Right lobe of liver (tissue), 4 donors: ENCODE measurements at regions not wholly inside any gene's neighbourhood (a gene's known extent, or its start where the extent isn't known, plus 50 kb on each side); places are given as distances from the start of the nearest gene placed in this dataset.

Source experiments
- POLR2A ChIP-seq: fragments of 450-650 bp; IDR thresholded peaks from one replicate; pipeline ENCODE4 v1.6.1; 2017; ENCODE audit warnings: antibody characterized with exemption, mild to moderate bottlenecking
- TF ChIP-seq, protein P1 (sequence below), 4 donors: fragments of 200-600 bp in 3 of 4; fragments of 450-650 bp in 1 of 4; IDR thresholded peaks; one replicate each; pipeline versions ENCODE4 v1.5.1 to v1.8.0; 2016 to 2022; ENCODE audit warnings: antibody characterized with exemption in 4 of 4, mild to moderate bottlenecking in 2 of 4
- donor health status: DM: no; HTN: no; CAD: no.
- donor health status: DM: no; HTN: no; CAD: no.
- donor health status: DM: no; HTN: yes; CAD: no.

DNA sequence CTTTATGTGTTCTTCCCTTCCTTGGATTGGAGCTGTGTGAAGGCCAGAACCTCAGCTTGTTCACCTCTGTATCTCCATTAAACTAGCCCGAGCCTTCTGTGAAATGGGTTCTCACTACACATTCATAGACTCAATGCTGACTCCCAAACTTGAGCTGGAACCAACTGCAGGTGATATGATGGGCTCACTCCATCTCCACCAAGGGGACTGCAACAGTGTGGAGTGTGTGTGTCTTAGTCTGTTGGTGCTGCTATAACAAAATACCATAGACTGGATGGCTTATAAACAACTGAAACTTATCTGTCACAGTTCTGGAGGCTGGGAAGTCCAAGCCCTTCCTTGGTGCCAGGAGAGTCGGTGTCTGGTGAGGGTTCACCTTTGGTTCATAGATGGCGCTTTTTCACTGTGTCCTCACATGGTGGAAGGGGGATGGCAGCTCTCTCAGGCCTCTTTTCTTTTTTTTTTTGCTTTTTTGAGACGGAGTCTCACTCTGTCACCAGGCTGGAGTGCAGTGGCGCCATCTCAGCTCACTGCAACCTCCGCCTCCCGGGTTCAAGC, 94.2 kb upstream of the MAP4K3 start:
- TF ChIP-seq, protein P1, sequence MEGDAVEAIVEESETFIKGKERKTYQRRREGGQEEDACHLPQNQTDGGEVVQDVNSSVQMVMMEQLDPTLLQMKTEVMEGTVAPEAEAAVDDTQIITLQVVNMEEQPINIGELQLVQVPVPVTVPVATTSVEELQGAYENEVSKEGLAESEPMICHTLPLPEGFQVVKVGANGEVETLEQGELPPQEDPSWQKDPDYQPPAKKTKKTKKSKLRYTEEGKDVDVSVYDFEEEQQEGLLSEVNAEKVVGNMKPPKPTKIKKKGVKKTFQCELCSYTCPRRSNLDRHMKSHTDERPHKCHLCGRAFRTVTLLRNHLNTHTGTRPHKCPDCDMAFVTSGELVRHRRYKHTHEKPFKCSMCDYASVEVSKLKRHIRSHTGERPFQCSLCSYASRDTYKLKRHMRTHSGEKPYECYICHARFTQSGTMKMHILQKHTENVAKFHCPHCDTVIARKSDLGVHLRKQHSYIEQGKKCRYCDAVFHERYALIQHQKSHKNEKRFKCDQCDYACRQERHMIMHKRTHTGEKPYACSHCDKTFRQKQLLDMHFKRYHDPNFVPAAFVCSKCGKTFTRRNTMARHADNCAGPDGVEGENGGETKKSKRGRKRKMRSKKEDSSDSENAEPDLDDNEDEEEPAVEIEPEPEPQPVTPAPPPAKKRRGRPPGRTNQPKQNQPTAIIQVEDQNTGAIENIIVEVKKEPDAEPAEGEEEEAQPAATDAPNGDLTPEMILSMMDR (IDR thresholded peaks at IDR 0.05): no peak
- TF ChIP-seq POLR2A: no peak
